Erythroblast (primary cell): ENCODE measurements at regions not wholly inside any gene's neighbourhood (a gene's known extent, or its start where the extent isn't known, plus 50 kb on each side); places are given as distances from the start of the nearest gene placed in this dataset.

Source experiments
- GATA1 ChIP-seq: IDR thresholded peaks from 2 replicates; pipeline ENCODE4 v1.6.1; 2011; ENCODE audit warnings: low read depth, mild to moderate bottlenecking, control low read depth, low read length, moderate library complexity
- POLR2A ChIP-seq: IDR thresholded peaks from 2 replicates; pipeline ENCODE4 v1.6.1; 2011; ENCODE audit warnings: mild to moderate bottlenecking, low read length

DNA sequence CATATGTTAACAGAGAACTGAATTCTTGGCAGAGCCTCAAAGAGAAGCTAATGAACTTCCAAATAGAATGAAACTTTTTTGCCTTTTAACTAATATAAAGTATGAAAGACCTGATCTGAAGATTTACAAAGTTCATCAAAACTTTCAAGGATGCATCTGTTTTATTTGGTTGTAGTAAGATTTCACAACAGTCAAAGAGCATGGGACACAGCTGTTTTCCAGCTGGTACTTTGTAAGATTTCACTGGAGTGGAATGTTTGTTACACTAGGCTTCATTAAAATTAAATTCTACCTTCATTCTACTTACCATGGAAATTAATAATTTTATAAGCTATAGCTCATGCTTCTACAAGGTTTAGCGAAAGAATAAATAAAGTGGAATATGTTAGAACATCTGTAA is 351.2 kb downstream of the SLC6A15 start:
- TF ChIP-seq POLR2A (no peak), GATA1 (no peak)
